MM.1S (cell line): ENCODE measurements at regions not wholly inside any gene's neighbourhood (a gene's known extent, or its start where the extent isn't known, plus 50 kb on each side); places are given as distances from the start of the nearest gene placed in this dataset.
A peak's percentile ranks its signal among the peaks of the same experiment; 100 is the strongest.

ENCODE experiments used
- DNase-seq: peaks from one replicate; pipeline ENCODE4 v3.0.0-alpha.2; 2015
- H2AFZ ChIP-seq: fragments of 300-600 bp; sonication (generic); 2 replicates; pipeline ENCODE4 v1.6.0; 2016; ENCODE audit warnings: antibody characterized with exemption, low read length
- H3F3A ChIP-seq: fragments of 300-600 bp; sonication (generic); 2 replicates; pipeline ENCODE4 v1.6.1; 2016; ENCODE audit warnings: mild to moderate bottlenecking, antibody characterized with exemption, low read length, moderate library complexity, mixed read lengths; ENCODE audit not compliant: insufficient read depth
- H3K27ac ChIP-seq: fragments of 300-600 bp; sonication (generic); 2 replicates; pipeline ENCODE4 v1.5.1; 2016; ENCODE audit warnings: mild to moderate bottlenecking, low read length
- H3K27me3 ChIP-seq: fragments of 300-600 bp; sonication (generic); replicated peaks from 2 replicates; pipeline ENCODE4 v1.6.0; 2016; ENCODE audit warnings: low read length; ENCODE audit not compliant: insufficient read depth
- H3K36me3 ChIP-seq: fragments of 300-600 bp; sonication (generic); replicated peaks from 2 replicates; pipeline ENCODE4 v1.6.1; 2016; ENCODE audit warnings: mild to moderate bottlenecking, low read length, mixed read lengths; ENCODE audit not compliant: insufficient read depth
- H3K4me1 ChIP-seq: fragments of 300-600 bp; sonication (generic); 2 replicates; pipeline ENCODE4 v1.6.1; 2016; ENCODE audit warnings: low read length, mixed read lengths
- H3K4me2 ChIP-seq: fragments of 300-600 bp; sonication (generic); 2 replicates; pipeline ENCODE4 v1.6.0; 2016; ENCODE audit warnings: low read depth, low read length
- H3K4me3 ChIP-seq: fragments of 300-600 bp; sonication (generic); 2 replicates; pipeline ENCODE4 v1.5.1; 2016; ENCODE audit warnings: low read length, mixed read lengths
- H3K79me2 ChIP-seq: fragments of 300-600 bp; sonication (generic); 2 replicates; pipeline ENCODE4 v1.6.1; 2016; ENCODE audit warnings: mixed run types, low read length, mixed read lengths
- H3K9ac ChIP-seq: fragments of 300-600 bp; sonication (generic); 2 replicates; pipeline ENCODE4 v1.6.1; 2016; ENCODE audit warnings: low read length, mixed read lengths
- H3K9me2 ChIP-seq: fragments of 300-600 bp; sonication (generic); replicated peaks from 2 replicates; pipeline ENCODE4 v1.6.1; 2016; ENCODE audit warnings: mild to moderate bottlenecking, low read length, mixed read lengths; ENCODE audit not compliant: insufficient read depth
- H3K9me3 ChIP-seq: fragments of 300-600 bp; sonication (generic); replicated peaks from 2 replicates; pipeline ENCODE4 v1.6.1; 2016; ENCODE audit warnings: mild to moderate bottlenecking, low read length, mixed read lengths; ENCODE audit not compliant: insufficient read depth
- H4K20me1 ChIP-seq: fragments of 300-600 bp; sonication (generic); 2 replicates; pipeline ENCODE4 v1.6.1; 2016; ENCODE audit warnings: mild to moderate bottlenecking, low read length, moderate library complexity, mixed read lengths; ENCODE audit not compliant: insufficient read depth
- CTCF ChIP-seq: fragments of 300-600 bp; sonication (generic); IDR thresholded peaks from 2 replicates; pipeline ENCODE4 v1.5.1; 2016; ENCODE audit warnings: antibody characterized with exemption, low read length, mixed read lengths
- EZH2 ChIP-seq: fragments of 300-600 bp; sonication (generic); optimal IDR thresholded peaks from 2 replicates; pipeline ENCODE3; 2017; ENCODE audit warnings: low read depth, mild to moderate bottlenecking, antibody characterized with exemption, low read length, mixed read lengths
- EZH2phosphoT487 ChIP-seq: fragments of 300-600 bp; sonication (generic); IDR thresholded peaks from 2 replicates; pipeline ENCODE4 v1.6.1; 2018; ENCODE audit warnings: antibody characterized with exemption, low read length

- DNase-seq: peak; percentile 14
- Histone ChIP-seq H3K27ac (no peak overlapping the region), H3K9me3 (no peaks in the 10 kb centered on the region), H3K27me3 (no peaks in the 10 kb centered on the region), H4K20me1 (no peaks in the 10 kb centered on the region), H3K9ac (no peak overlapping the region), H2AFZ (no peak overlapping the region), H3F3A (no peaks in the 10 kb centered on the region), H3K4me3 (no peak overlapping the region), H3K79me2 (no peaks in the 10 kb centered on the region), H3K4me2 (no peak overlapping the region), H3K9me2 (no peaks in the 10 kb centered on the region), H3K4me1 (no peaks in the 10 kb centered on the region), H3K36me3 (no peaks in the 10 kb centered on the region)
- TF ChIP-seq EZH2phosphoT487 (no peak), CTCF (peak; percentile 32)
These were observed 831.0 kb downstream of the C4orf33 start for GRCh38 chr4:129926936-129927335.

DNA sequence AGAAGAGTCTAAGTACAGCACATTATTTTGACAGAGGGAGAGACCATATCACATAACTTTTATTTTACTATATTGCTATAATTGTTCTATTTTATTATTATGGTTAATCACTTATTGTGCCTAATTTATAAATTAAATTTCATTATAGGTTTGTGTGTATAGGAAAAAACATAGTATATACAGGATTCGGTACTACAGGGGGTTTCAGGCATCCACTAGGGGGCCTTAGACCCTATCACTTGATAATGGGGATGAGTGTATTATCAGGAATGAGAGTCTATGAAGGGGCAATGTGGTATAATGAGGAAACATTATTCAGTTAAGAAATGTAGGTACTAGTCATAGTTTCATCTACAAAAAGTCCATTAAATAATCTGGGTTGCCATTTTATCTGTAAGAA, 833.1 kb downstream of the C4orf33 start:
- no peak overlapping the region for H3K27ac ChIP-seq
- H2AFZ ChIP-seq: no peak overlapping the region
- H3K36me3 ChIP-seq: no peaks in the 10 kb centered on the region
- H3K9me2 ChIP-seq: no peaks in the 10 kb centered on the region
- TF ChIP-seq EZH2phosphoT487 (no peak), CTCF (peak; percentile 40)
- no peaks in the 10 kb centered on the region for H4K20me1 ChIP-seq
- H3K9ac ChIP-seq: no peak overlapping the region
- H3K9me3 ChIP-seq: no peaks in the 10 kb centered on the region
- no peak for DNase-seq
- H3F3A ChIP-seq: no peaks in the 10 kb centered on the region
- no peaks in the 10 kb centered on the region for H3K27me3 ChIP-seq
- H3K4me1 ChIP-seq: no peaks in the 10 kb centered on the region
- no peak overlapping the region for H3K4me2 ChIP-seq
- H3K79me2 ChIP-seq: no peaks in the 10 kb centered on the region
- H3K4me3 ChIP-seq: no peak overlapping the region

GRCh38 chr4:129929984-129930383, 834.0 kb downstream of the C4orf33 start:
- TF ChIP-seq EZH2 (no peak), CTCF (no peak)
- no peak overlapping the region for H3K4me3 ChIP-seq
- H3K4me2 ChIP-seq: no peak overlapping the region
- H3F3A ChIP-seq: no peaks in the 10 kb centered on the region
- no peak overlapping the region for H2AFZ ChIP-seq
- H3K9me3 ChIP-seq: no peaks in the 10 kb centered on the region
- H3K27me3 ChIP-seq: no peaks in the 10 kb centered on the region
- no peaks in the 10 kb centered on the region for H3K79me2 ChIP-seq
- no peak overlapping the region for H3K27ac ChIP-seq
- no peaks in the 10 kb centered on the region for H3K36me3 ChIP-seq
- H3K9ac ChIP-seq: no peak overlapping the region
- no peaks in the 10 kb centered on the region for H3K4me1 ChIP-seq
- H3K9me2 ChIP-seq: no peaks in the 10 kb centered on the region
- no peaks in the 10 kb centered on the region for H4K20me1 ChIP-seq
- DNase-seq: no peak

- Histone ChIP-seq H4K20me1 (no peaks in the 10 kb centered on the region), H3K4me1 (peaks cover 3% of the 10 kb centered on the region; the same call in 1 of the 2 replicates), H3K79me2 (no peaks in the 10 kb centered on the region), H3F3A (no peaks in the 10 kb centered on the region), H3K9me2 (no peaks in the 10 kb centered on the region), H3K36me3 (no peaks in the 10 kb centered on the region), H2AFZ (no peak overlapping the region), H3K27me3 (no peaks in the 10 kb centered on the region), H3K4me2 (peak overlapping the region; percentile 23; the same call in 1 of the 2 replicates), H3K4me3 (no peak overlapping the region), H3K9ac (no peak overlapping the region), H3K27ac (no peak overlapping the region), H3K9me3 (no peaks in the 10 kb centered on the region)
- TF ChIP-seq EZH2phosphoT487 (no peak), CTCF (no peak), EZH2 (no peak)
- DNase-seq: peak; percentile 33
These were observed 854.3 kb downstream of the C4orf33 start for GRCh38 chr4:129950217-129950616.
